Stomach (tissue), 8 donors: ENCODE measurements at regions not wholly inside any gene's neighbourhood (a gene's known extent, or its start where the extent isn't known, plus 50 kb on each side); places are given as distances from the start of the nearest gene placed in this dataset.

Experiments
- DNase-seq, 2 donors: peaks; one replicate each; pipeline versions ENCODE4 v3.0.0 to v3.0.0-alpha.2; 2013 to 2019
- H3K27ac ChIP-seq, 5 donors: fragments of 200-600 bp in 4 of 5; sonication (generic) in 4 of 5; one replicate each; pipeline ENCODE4 v1.5.1; 2013 to 2019; ENCODE audit warnings: mild to moderate bottlenecking in 1 of 5, moderate library complexity in 1 of 5
- H3K27me3 ChIP-seq, 3 donors: fragments of 200-600 bp; sonication (generic); one replicate each; pipeline ENCODE4 v1.5.1; 2017 to 2019; ENCODE audit warnings: mixed run types in 1 of 3
- H3K36me3 ChIP-seq, 4 donors: fragments of 200-600 bp; sonication (generic); 1 replicate in 3 of 4; 2 replicates in 1 of 4; pipeline ENCODE4 v1.5.1; 2016 to 2019
- H3K4me1 ChIP-seq, 4 donors: fragments of 200-600 bp; sonication (generic); one replicate each; pipeline ENCODE4 v1.5.1; 2016 to 2019
- H3K4me3 ChIP-seq, 4 donors: fragments of 200-600 bp; sonication (generic) in 3 of 4; one replicate each; pipeline ENCODE4 v1.5.1; 2016 to 2019; ENCODE audit warnings: mild to moderate bottlenecking in 1 of 4
- H3K9me3 ChIP-seq, 4 donors: fragments of 200-600 bp; sonication (generic); one replicate each; pipeline ENCODE4 v1.5.1; 2016 to 2019
- CTCF ChIP-seq, 7 experiments: fragments of 450-650 bp in 4 of 7; fragments of 200-600 bp in 3 of 7; sonication (generic) in 3 of 7; IDR thresholded peaks; one replicate each; pipeline ENCODE4 v1.5.1; 2016 to 2019; ENCODE audit warnings: antibody characterized with exemption in 7 of 7, control low read depth in 2 of 7, mild to moderate bottlenecking in 1 of 7
- EP300 ChIP-seq: sonication (generic); formaldehyde crosslinking; IDR thresholded peaks from one replicate; pipeline ENCODE4 v1.6.1; 2017; ENCODE audit warnings: antibody characterized with exemption
- POLR2A ChIP-seq, 4 donors: fragments of 450-650 bp; IDR thresholded peaks; one replicate each; pipeline ENCODE4 v1.6.1; 2016; ENCODE audit warnings: antibody characterized with exemption in 4 of 4, control low read depth in 2 of 4, mild to moderate bottlenecking in 1 of 4, moderate library complexity in 1 of 4
- POLR2AphosphoS5 ChIP-seq, 3 donors: sonication (generic); formaldehyde crosslinking; IDR thresholded peaks; one replicate each; pipeline ENCODE4 v1.6.1; 2016; ENCODE audit warnings: antibody characterized with exemption in 3 of 3
- WGBS, 5 donors: extraction: QIAGEN DNeasy Blood & Tissue Kit in 3 of 5; methylation state at CpG; one replicate each; pipeline versions ENCODE4 v1.1.5 to v1.1.7; 2013 to 2018; 5-methylcytosine and 5-hydroxymethylcytosine counted together
- intact Hi-C: fragments of 100-400 bp; cut with DNase I; formaldehyde crosslinking; loops from one replicate; pipeline ENCODE4 v1.15.1; 2023; ENCODE audit warnings: low total_unique reads
- donor health status: healthy with polysubstance abuse.
- donor health status: Bipolar disorder and iron deficiency.
- donor health status: healthy.

- no peak for TF ChIP-seq POLR2A (IDR thresholded peaks at IDR 0.05)
- no peak for TF ChIP-seq CTCF (IDR thresholded peaks at IDR 0.05)
- no peak for TF ChIP-seq POLR2AphosphoS5 (IDR thresholded peaks at IDR 0.05)
- TF ChIP-seq EP300 = no peak
- H3K9me3 ChIP-seq = peaks cover 0 to 17% (median 2%) of the 10 kb centered on the region in 4 donors
- H3K27me3 ChIP-seq = no peaks in the 10 kb centered on the region
- no peaks in the 10 kb centered on the region for H3K4me1 ChIP-seq
- H3K4me3 ChIP-seq = no peak overlapping the region
- WGBS, 5 donors = 76 to 80% (median 78%) methylated on average over 4 of the region's 4 CpGs
- no peaks in the 10 kb centered on the region for H3K36me3 ChIP-seq
- H3K27ac ChIP-seq = no peak overlapping the region
- intact Hi-C loops = no loop called here
- no peak for DNase-seq
Measured at GRCh38 chr7:125336326-125336725, 406.7 kb upstream of the POT1 start.

- intact Hi-C loops = no loop called here
Measured at GRCh38 chr7:125326666-125327255, 397.1 kb upstream of the POT1 start.

GRCh38 chr7:125316466-125316865, 386.8 kb upstream of the POT1 start:
- peaks cover 0 to 13% (median 6%) of the 10 kb centered on the region in 4 donors for H3K9me3 ChIP-seq
- H3K4me3 ChIP-seq = no peak overlapping the region
- DNase-seq = peak in 1 of 2 donors; percentile 78
- no peaks in the 10 kb centered on the region for H3K4me1 ChIP-seq
- H3K27me3 ChIP-seq = no peaks in the 10 kb centered on the region
- 50 to 72% (median 53%) methylated on average over 2 of the region's 2 CpGs for WGBS, 5 donors
- H3K36me3 ChIP-seq = no peaks in the 10 kb centered on the region
- intact Hi-C loops = no loop called here
- no peak for TF ChIP-seq CTCF (IDR thresholded peaks at IDR 0.05)
- TF ChIP-seq EP300 = no peak
- no peak for TF ChIP-seq POLR2A (IDR thresholded peaks at IDR 0.05)
- TF ChIP-seq POLR2AphosphoS5 (IDR thresholded peaks at IDR 0.05) = no peak
- no peak overlapping the region for H3K27ac ChIP-seq

More at GRCh38 chr7:125326666-125327255, 397.1 kb upstream of the POT1 start:
- H3K36me3 ChIP-seq = no peaks in the 10 kb centered on the region
- no peak overlapping the region for H3K27ac ChIP-seq
- 62 to 68% (median 64%) methylated on average over 6 of the region's 6 CpGs for WGBS, 5 donors
- no peaks in the 10 kb centered on the region for H3K4me1 ChIP-seq
- DNase-seq = no peak
- H3K9me3 ChIP-seq = peaks cover 0 to 5% (median 2%) of the 10 kb centered on the region in 4 donors
- no peak overlapping the region for H3K4me3 ChIP-seq
- no peak for TF ChIP-seq CTCF (IDR thresholded peaks at IDR 0.05)
- H3K27me3 ChIP-seq = no peaks in the 10 kb centered on the region

- TF ChIP-seq POLR2A (IDR thresholded peaks at IDR 0.05) = no peak
- TF ChIP-seq EP300 = no peak
- TF ChIP-seq POLR2AphosphoS5 (IDR thresholded peaks at IDR 0.05) = no peak
- TF ChIP-seq CTCF (IDR thresholded peaks at IDR 0.05) = no peak
- no peaks in the 10 kb centered on the region for H3K36me3 ChIP-seq
- intact Hi-C loops = no loop called here
- no peak overlapping the region for H3K27ac ChIP-seq
- H3K4me3 ChIP-seq = no peak overlapping the region
- no peaks in the 10 kb centered on the region for H3K4me1 ChIP-seq
- WGBS, 5 donors = 90 to 95% (median 93%) methylated on average over 17 to 18 of the region's 18 CpGs
- no peaks in the 10 kb centered on the region for H3K27me3 ChIP-seq
- DNase-seq = no peak
- peaks cover 0 to 11% (median 5%) of the 10 kb centered on the region in 4 donors for H3K9me3 ChIP-seq
Measured at GRCh38 chr7:125299003-125299765, 369.6 kb upstream of the POT1 start.
